ENCODE measurements at regions not wholly inside any gene's neighbourhood (a gene's known extent, or its start where the extent isn't known, plus 50 kb on each side); places are given as distances from the start of the nearest gene placed in this dataset.
A peak's percentile ranks its signal among the peaks of the same experiment; 100 is the strongest.

DNA sequence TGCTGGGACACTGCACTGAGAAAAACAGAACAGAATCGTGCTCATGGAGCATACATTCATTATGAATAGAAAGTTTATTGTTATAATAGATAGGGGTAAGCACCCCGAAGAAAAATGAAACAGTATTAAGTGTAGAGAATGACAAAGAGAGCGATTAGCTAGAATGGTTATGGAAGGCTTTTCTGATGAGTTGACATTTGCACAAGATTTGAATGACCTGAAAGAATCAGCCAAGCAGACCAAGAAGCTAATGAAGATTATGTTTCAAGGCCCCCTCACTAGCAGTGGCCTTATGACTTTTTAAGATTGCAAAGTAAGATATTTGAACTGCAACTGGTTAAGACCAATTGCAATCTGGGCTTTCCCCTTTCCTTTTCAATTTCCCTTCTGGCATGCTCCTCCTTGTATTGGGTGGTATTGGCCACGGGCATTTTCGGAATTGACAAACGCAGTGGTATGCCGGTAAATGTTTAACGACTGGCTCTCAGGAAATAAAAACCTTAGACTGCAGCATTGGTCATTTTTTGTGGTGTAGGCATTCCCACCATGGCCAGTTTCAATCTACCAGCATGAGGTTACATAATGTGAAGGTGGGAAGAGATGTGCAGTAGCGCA is 120.0 kb upstream of the CITED2 start:
- H3K27me3 ChIP-seq (ENCODE audit: low read length) = no peaks in the 10 kb centered on the region
- no peak overlapping the region for H3K4me2 ChIP-seq (ENCODE audit: low read depth, low read length, poor library complexity, severe bottlenecking)
- TF ChIP-seq EZH2phosphoT487 (conservative IDR thresholded peaks at IDR 0.05; ENCODE audit: low read length) = no peak
- TF ChIP-seq, protein P1, sequence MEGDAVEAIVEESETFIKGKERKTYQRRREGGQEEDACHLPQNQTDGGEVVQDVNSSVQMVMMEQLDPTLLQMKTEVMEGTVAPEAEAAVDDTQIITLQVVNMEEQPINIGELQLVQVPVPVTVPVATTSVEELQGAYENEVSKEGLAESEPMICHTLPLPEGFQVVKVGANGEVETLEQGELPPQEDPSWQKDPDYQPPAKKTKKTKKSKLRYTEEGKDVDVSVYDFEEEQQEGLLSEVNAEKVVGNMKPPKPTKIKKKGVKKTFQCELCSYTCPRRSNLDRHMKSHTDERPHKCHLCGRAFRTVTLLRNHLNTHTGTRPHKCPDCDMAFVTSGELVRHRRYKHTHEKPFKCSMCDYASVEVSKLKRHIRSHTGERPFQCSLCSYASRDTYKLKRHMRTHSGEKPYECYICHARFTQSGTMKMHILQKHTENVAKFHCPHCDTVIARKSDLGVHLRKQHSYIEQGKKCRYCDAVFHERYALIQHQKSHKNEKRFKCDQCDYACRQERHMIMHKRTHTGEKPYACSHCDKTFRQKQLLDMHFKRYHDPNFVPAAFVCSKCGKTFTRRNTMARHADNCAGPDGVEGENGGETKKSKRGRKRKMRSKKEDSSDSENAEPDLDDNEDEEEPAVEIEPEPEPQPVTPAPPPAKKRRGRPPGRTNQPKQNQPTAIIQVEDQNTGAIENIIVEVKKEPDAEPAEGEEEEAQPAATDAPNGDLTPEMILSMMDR (IDR thresholded peaks at IDR 0.05; ENCODE audit: insufficient read depth, low read length, poor library complexity, severe bottlenecking) = no peak
- H3K36me3 ChIP-seq (ENCODE audit: low read length) = no peaks in the 10 kb centered on the region
- no peak overlapping the region for H3K4me3 ChIP-seq (ENCODE audit: insufficient read depth, low read length, poor library complexity, severe bottlenecking)
- H3K27ac ChIP-seq (ENCODE audit: low read depth, low read length) = no peak overlapping the region
- H3K9ac ChIP-seq (ENCODE audit: low read length) = no peak overlapping the region
- no peaks in the 10 kb centered on the region for H3F3A ChIP-seq (ENCODE audit: insufficient read depth)
- H2AFZ ChIP-seq (ENCODE audit: low read depth, low read length, severe bottlenecking) = no peak overlapping the region
- H3K9me2 ChIP-seq (replicated peaks; ENCODE audit: insufficient read depth, low read length) = no peaks in the 10 kb centered on the region
- no peaks in the 10 kb centered on the region for H4K20me1 ChIP-seq (ENCODE audit: low read depth, low read length)
- no peaks in the 10 kb centered on the region for H3K9me3 ChIP-seq (ENCODE audit: insufficient read depth, low read length)
- H3K79me2 ChIP-seq (ENCODE audit: insufficient read depth, low read length) = no peaks in the 10 kb centered on the region

GRCh38 chr6:139490482-139490881 is 116.0 kb upstream of the CITED2 start:
- Histone ChIP-seq H3K36me3 (ENCODE audit: low read length) (no peaks in the 10 kb centered on the region), H3K4me2 (ENCODE audit: low read depth, low read length, poor library complexity, severe bottlenecking) (peak overlapping the region; percentile 5), H3F3A (ENCODE audit: insufficient read depth) (no peaks in the 10 kb centered on the region), H4K20me1 (ENCODE audit: low read depth, low read length) (no peaks in the 10 kb centered on the region), H3K79me2 (ENCODE audit: insufficient read depth, low read length) (no peaks in the 10 kb centered on the region), H3K27me3 (ENCODE audit: low read length) (no peaks in the 10 kb centered on the region), H3K27ac (ENCODE audit: low read depth, low read length) (no peak overlapping the region), H3K9ac (ENCODE audit: low read length) (no peak overlapping the region), H3K9me2 (replicated peaks; ENCODE audit: insufficient read depth, low read length) (no peaks in the 10 kb centered on the region), H3K9me3 (ENCODE audit: insufficient read depth, low read length) (no peaks in the 10 kb centered on the region), H3K4me3 (ENCODE audit: insufficient read depth, low read length, poor library complexity, severe bottlenecking) (no peak overlapping the region), H2AFZ (ENCODE audit: low read depth, low read length, severe bottlenecking) (peak overlapping the region; percentile 80)
- TF ChIP-seq, protein P1 (IDR thresholded peaks at IDR 0.05; ENCODE audit: insufficient read depth, low read length, poor library complexity, severe bottlenecking) = no peak
- no peak for TF ChIP-seq EZH2phosphoT487 (conservative IDR thresholded peaks at IDR 0.05; ENCODE audit: low read length)

GRCh38 chr6:139486476-139486799 is 112.0 kb upstream of the CITED2 start:
- Histone ChIP-seq H3K27me3 (ENCODE audit: low read length) (no peaks in the 10 kb centered on the region), H3K27ac (ENCODE audit: low read depth, low read length) (no peak overlapping the region), H3F3A (ENCODE audit: insufficient read depth) (no peaks in the 10 kb centered on the region), H2AFZ (ENCODE audit: low read depth, low read length, severe bottlenecking) (no peak overlapping the region), H4K20me1 (ENCODE audit: low read depth, low read length) (no peaks in the 10 kb centered on the region), H3K9me3 (ENCODE audit: insufficient read depth, low read length) (no peaks in the 10 kb centered on the region), H3K4me3 (ENCODE audit: insufficient read depth, low read length, poor library complexity, severe bottlenecking) (no peak overlapping the region), H3K4me2 (ENCODE audit: low read depth, low read length, poor library complexity, severe bottlenecking) (no peak overlapping the region), H3K9me2 (replicated peaks; ENCODE audit: insufficient read depth, low read length) (no peaks in the 10 kb centered on the region), H3K36me3 (ENCODE audit: low read length) (no peaks in the 10 kb centered on the region), H3K79me2 (ENCODE audit: insufficient read depth, low read length) (no peaks in the 10 kb centered on the region), H3K9ac (ENCODE audit: low read length) (no peak overlapping the region)
- no peak for TF ChIP-seq EZH2phosphoT487 (conservative IDR thresholded peaks at IDR 0.05; ENCODE audit: low read length)
- TF ChIP-seq, protein P1 (IDR thresholded peaks at IDR 0.05; ENCODE audit: insufficient read depth, low read length, poor library complexity, severe bottlenecking) = no peak
